NCI-H345 (cell line): ENCODE measurements at regions not wholly inside any gene's neighbourhood (a gene's known extent, or its start where the extent isn't known, plus 50 kb on each side); places are given as distances from the start of the nearest gene placed in this dataset.
A peak's percentile ranks its signal among the peaks of the same experiment; 100 is the strongest.

Source experiments
- DNase-seq: peaks from one replicate; lab custom pipeline; 2025; lab: John Stamatoyannopoulos, UW

DNA sequence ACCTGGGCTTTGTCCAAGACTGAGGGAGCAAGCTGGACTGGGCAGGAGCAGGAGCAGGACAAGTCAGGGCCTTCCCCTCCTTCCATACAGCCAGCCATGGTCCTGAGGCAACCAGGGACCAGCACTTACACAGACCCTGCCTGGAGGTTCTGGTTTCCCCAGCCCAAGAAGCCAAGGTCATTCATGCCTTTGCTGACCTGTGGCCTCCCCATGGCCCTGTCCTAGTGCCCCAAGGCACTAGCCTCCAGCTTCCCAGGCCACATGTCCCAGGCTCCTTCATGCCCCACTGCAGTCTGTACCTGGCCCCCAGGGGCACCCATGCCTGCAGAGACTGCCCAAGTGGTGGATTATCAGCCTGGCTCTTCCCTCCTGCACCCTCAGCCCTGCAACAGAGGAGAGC, 243.9 kb downstream of the TOMM20 start:
- no peak for DNase-seq

DNA sequence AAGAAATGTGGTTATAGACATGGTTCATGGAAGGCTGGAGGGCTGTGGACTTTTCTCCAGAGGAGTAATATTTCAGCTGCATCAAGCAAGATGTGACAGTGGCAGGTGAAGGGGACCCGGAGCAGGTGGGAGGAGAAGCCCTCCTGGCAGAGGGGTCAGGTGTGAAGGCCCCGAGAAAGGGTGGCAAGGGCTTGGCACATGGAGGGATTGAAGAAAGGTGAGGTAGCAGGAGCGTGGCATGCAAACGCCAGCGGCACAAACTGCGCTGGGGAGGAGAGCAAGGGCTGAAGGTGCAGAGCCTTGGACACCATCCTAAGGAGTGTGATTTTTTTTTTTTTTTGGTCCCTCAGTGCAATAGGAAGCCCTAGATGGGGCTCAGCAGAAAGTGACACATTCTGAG, 244.6 kb downstream of the TOMM20 start:
- no peak for DNase-seq

DNA sequence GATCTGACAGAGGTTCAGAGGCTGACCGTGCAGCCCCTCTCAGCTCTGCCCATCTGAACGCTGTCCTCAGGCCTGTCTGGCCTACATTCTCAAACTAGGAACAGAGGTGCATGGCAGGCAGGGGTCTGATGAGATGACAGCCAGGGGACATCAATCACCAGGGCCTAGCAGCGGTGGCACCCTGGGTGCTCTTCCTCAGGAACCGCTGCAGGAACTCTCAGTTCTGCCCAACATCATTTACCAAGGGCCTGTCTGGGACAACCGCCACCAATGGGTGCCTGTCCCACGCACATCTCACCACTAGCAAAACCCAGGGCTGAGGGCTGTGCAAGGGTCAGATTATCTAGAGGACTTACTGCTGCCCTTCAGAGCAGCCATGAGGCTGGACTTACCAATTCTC, 245.7 kb downstream of the TOMM20 start:
- DNase-seq, result no peak

DNA sequence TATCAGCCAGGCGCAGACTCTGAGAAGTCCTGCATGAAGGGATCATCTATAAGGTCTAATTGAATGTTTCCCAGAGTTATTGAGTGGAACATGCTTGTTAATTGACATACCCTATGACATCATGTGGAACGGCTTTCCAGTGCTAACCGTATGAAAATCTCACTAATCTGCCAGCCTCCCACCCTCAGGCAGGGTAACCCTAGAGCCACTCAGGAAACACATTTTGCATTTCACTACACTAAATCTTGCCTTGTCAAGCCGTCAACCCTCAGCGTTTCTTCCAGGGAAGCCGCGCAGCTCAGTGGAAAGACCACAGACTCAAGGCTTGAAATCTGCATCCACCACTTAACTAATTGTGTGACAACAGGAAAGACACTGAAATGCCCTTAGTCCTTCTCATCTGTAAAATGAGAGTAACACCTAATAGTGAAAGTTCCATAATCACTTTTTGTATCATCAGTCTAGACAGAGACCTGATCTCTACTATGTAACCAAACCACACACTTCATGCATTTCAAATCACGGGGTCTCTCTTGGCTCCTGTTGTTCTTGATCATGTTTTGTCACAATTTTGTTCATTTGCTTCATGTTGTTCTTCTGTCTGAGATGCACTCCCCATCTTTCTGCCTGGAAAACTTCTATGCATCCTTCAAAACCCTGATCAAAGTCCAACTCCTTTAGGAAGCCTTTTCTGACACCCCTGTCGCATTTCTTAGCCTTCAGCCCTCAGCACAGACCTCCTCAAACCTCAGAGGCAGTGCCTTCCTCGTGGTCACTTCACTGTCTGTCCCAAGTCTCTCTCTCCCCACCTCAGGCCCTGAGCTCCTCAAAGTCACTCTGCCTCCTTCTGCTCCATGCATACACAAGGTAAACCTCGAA, 246.5 kb downstream of the TOMM20 start:
- no peak for DNase-seq

DNA sequence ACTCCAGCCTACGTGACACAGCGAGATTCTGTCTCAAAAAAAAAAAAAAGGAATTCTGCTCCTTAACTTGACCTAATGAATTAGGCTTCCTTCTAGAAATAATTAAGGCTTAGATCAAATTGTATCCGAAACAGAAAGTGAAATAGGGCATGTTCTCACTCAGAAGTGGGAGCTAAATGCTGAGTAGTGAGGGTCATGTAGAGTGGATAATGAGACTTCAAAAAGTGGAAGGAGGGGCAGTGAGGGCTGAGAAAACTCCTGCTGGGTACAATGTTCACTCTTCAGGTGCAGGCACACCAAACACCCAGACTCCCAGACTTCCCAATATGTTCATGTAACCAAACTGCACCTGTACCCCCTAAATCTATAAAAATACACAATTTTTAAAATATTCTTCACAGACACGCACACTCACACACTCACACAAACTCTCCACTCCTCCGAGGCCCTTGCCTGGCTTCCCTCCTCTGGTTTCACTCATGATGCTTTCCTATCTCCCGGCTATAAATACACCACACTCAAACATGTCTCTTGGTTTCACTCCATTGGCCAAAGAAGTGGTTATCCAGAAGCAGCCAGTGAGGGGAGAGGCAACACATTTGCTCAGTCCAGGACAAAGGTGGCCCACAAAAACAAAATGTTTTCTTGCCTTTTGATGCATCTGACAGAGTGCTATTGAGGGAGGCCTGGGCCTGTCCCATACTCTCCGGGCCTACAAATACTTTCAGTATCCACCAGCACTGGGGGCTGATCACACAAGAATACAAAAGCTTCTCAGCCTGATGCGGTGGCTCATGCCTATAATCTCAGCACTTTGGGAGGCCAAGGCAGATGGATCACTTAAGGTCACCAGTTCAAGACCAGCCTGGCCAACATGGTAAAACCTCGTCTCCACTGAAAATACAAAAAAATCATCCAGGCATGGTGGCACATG, 249.2 kb downstream of the TOMM20 start:
- DNase-seq, result peak; percentile 46

DNA sequence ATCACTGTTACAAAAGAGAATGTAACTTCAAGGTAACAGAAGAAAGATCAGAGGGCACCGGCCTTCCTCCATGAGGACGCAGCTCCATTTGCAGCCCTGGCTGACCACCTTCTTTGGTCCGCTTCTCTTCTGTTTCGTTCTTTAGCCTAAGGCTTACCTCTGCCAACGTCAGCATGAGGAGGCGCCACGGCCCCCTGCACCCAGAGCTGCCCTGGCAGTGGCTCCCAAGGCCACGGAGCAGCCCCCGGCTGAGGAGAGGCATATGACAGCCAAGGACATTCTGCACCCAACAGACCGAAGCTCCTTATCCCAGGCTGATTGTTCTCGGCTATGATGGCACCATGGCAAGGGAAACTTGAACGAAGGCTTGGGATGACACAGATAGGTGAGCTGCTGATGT, 250.3 kb downstream of the TOMM20 start:
- DNase-seq, result no peak

DNA sequence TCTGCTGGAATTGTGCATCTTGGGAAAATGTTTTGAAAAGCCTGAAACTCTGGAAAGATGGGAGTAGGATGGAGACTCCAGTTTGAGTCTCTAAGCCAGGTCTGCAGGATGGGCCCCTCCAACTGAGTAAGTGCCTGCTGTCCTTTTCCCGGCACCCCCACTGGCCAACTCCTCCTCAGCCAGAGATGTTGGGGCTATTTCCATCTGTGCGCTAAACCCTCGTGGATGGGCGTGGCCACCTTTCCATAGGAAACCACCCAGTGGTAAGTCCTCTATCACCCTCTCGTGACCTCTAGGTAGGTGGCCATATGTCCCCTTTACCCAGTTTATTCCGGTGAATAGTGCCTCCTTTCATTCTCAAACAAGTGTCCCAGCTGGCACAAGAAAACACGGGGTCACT, 250.9 kb downstream of the TOMM20 start:
- no peak for DNase-seq

DNA sequence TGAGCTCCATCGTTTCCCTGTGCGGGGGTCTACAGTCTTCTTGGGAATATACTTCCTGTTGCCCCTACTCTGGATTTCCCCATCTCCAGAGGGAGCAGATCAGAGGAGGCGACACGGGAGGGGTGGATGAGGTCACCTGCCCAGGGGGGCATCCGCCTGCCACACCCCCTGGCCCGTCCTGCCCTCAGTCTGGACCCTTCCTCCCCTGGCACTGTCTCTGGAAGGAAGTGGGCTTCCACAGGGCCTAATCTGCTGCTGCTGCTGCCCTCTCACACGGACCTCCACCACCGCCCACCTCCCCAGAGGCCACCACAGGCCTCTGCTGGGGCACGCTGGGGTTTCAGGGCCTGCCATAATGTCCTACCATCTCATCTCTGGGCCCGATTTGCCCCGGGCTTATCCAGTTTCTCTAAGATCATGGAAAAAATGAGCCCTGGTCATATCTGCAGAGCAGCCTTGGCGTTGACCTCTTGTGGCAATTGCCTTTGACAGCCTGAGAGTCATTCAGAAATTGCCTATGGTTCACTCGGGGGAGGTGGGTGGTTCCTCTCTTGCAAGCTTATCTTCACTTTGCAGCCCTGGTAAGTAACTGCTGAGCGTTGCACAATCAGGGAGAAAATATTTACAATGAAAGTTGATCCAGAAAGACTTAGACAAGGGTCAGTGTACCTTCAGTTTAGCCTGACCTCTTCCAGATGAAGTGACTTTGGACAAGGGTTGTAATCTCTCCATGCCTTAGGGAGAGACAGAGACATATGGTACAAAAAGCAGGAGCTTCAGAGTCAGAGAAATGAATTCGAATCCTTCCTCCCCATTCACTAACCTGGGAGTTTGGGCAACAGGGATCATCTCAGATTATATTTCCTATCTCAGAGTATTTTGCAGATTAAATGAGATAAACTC, 252.4 kb downstream of the TOMM20 start:
- no peak for DNase-seq

DNA sequence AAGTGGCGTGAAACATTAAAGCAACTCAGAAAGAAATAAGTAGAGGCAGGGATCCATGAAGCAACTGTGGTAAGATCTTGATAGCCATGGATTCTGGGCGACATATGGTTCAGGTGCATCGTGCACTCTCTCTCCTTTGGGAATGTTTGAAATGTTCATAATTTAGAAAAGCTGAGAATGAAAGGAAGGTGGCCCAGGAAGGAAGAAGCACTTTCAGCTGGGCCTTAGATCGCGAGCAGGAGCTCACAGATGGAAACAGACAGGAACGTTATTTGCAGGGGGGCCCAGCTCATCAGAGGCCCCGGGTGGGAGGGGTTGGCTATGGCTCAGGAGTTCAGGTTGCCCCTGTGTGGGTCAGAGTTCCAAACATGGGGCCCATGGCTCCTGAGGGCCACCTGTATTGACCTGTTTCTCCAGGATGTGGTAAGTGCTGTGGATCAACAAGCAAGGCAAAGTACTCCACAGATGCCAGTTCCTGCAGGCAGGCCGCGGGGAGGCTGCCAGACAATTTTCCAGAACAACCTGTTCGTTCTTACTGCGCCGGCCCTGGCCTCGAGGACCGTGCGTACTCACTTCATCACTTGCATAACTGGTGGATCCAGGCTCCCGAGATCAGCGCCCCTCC, 253.2 kb downstream of the TOMM20 start:
- DNase-seq, result no peak

DNA sequence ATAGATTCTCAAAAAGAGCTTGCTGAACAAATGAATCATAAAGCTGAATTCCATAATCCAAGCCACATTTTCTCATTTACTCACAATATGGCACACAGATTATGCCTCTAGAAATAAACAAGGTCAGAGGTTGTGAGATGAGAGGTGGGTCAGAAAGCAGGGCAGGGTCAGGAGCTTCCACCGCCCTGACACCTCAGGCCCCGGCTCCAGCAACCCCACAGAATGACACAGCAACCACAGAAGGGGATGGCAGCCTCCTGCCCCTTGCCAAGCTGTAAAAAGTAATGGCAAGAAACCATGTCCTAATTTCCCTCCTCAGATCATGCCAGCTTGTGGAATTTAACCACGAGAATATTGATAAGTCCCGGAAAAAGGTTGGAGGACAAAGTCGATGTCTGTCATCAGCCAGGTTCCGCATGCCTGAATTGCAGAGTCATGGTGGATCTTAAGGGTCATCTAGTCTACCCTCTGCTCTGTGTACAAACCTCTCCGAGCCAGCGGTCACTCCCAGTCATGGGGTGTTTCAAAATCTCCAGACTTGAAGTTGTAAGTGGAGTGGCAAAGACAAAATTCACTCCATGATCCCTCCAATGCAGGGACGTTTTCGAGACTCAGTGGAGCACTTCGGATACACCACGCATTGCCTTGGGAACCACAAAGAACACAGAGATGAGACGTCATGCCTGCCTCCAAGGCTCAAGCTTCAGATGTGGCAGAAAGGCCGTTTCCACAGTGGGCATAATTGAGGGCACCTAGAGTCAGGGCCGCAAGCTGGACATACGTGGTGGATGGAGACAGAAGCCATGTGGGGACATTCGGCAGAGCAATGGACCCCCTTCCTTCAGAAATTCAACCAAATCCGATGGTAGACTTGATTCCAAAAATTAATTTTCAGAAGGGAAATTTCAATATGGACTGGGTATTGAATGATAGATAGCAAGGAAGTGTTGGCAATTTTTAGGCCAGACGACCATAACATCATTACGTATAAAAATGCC, 254.0 kb downstream of the TOMM20 start:
- DNase-seq, result no peak

DNA sequence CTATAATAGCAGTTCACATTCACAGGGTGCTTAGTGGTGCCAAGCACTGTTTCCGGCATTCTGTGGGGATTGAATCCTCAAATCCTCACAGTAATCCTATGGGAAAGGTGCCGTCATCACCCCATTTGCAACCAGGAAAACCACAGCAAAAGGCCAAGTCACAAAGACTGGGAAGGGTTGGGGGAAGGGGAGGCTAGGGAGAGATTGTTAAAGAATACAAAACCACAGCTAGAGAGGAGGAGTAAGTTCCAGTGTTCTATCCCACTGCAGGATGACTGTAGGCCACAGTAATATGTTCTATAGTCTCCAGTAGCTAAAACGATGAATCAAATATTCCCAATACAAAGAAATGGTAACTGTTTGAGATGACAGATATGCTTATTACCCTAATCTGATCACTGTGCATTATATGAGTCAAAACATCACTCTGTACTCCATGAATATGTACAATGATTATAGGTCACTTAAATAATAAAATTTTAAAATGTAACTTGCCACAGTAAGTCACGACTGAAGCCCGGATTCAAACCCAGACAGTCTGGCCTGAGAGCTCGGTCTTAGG, 256.8 kb downstream of the TOMM20 start:
- no peak for DNase-seq

DNA sequence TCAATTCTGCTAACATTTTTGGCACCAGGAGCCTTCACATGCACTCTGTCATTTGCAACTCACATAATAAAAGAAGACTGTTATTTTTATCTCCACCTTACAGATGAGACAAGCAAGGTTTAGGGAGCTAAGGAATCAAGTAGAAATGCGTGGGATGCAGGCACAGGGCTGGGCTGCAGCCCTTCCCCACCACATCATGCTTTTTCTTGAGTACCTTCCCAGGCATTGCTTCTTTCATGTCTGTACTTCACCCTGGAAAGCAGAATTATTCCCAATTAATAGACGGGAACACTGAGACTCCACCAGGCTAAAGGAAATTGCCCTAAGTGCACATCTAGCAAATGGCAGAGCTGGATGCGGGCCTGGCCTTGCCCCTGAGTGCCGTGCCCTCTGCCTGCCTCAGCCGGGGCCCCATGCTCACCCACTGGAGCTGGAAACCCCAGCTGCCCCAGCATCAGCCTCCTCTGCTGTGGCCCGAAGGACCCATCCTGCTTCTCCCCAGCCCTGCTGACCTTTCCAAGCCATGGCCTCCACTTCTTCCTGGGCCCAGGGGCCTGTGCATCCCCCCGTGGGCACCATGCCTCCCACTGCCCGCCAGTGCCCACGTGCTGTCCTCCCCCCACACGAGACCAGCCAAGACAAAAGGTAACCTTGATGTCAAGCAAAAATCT, 257.5 kb downstream of the TOMM20 start:
- no peak for DNase-seq

DNA sequence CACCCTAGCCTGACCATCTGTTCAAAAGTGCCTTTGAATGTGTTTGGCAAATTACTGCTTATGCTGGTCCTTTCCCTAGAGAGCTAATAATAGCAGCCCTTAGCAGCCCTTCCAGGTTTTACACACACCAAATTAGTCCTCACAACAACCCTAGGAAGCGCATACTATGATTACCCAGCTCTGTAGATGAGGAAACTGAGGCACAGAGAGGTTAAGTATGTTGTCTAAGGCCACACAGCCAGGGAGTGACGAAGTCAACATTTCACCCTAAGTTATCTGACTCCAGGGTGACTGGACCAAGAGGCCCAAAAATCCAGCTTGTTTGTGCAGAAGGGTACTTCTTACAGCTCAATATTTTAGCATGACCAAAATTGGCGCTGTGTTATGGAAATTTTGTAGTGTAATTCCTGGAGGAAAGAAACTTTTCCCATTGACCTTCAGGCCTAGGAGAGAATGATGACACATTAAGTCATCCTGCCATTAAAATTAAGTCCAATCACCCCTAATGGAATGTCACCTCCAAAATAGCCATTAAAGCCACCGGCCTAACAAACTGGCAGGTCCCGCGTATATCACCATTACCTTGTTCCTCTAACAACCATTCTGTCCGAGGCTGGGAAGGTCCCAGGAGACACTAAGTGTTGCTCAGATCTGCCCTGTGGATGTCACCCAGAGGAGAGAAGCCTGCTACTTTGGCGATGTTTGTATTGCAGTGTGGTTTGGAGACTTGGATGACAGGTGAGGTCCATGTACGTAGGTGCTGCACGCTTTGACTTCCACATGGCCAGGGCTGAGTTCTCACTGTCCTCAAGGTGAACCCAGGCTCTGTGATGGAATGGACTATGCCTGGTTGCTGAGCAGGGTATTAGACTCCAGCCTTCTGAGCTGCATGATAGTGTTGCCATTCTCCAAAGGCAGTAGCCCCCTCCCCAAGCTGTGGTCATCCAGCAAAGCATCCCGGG, 258.3 kb downstream of the TOMM20 start:
- DNase-seq, result no peak

DNA sequence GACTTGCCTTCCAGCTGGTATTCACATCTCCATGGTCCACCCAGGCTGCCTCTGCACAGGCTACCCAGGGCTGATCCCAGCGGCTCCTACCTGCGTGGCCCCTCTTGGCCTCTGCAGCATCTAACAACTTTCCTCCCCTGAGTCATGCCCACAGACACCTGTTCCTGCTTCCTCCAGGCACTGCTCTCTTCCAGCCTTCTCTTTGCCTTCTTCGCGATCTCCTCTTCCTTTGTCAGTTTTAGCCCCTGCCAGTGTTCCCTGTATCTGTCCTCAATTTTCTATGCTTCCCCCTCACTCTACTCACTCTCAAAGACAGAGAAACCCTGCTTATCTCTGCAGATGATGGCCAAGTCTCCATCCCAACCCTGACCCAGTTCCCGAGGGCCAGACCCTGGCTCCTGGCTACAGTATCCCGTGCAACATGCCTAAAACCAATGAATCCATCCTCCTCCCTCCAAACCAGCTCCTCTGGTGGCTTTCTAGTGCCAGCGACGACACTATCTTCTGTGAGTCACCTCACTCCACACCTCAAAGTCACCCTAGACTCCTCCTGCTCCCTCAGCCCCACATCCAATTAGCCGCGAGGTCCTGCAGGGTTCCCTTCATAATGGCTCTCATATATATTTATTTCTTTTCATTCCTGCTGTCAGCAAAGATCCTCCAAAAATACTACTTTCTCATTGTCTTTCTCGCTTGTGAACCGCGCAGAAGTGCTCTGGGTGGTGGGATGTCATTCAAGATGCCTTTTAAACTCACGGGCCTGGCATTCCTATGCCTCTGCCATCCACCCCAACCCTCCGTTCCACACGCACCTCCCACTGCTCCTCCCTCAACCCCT, 259.2 kb downstream of the TOMM20 start:
- DNase-seq, result no peak

DNA sequence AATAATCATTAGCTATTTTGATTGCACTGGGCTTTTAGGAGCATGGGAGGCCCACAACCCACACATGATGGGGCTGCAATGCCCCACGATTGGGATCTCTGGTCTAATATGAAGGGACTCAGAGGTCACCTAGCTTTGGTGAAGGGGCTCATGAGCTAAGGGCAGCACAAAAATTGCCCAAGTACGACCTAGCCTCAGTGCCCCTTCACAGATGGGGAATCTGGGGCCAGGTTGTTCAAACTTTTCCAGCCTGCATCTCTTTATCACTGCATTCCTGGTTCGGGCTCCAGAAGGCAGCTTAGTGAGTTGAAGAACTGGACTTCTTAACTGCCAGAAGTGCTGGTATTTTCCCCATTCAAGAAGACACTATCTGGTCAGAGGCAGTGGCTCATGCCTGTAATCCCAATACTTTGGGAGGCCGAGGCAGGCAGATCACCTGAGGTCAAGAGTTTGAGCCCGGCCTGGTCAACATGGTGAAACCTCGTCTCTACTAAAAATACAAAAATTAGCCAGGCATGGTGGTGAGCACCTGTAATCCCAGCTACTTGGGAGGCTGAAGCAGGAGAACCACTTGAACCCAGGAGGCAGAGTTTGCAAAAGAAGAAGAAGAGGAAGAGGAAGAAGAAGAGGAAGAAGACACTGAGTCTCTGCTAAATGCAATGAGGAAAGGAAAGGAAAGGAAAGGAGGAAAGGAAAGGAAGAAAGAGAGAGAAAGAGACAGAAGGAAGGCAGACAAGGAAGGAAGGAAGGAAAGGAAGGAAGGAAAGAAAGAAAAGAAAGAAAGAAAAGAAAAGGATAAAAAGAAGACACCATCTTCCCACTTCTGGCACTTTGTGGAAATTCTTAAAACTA, 258.5 kb upstream of the IRF2BP2 start:
- no peak for DNase-seq
